ENCODE measurements at regions not wholly inside any gene's neighbourhood (a gene's known extent, or its start where the extent isn't known, plus 50 kb on each side); places are given as distances from the start of the nearest gene placed in this dataset.

DNA sequence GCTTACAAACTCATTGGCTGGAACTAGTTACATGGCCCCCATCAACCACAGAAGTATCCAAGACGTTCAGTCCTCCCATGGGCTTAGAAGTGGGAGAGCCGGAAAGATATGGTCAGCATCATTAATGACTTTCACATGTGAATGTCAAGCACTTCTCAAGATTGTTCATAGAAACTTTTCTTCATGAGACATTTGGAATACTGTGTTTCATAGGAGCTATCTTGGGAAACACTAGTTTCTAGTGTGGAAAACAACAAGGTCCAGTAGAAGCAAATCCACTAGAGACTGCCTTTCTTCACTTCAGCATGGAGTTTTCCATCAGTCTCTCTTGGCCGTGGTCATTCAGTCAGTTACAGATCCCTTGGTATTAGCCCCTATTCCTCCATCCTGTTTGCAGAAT, 160.9 kb downstream of the C11orf91 start:
- TF ChIP-seq, protein P1, sequence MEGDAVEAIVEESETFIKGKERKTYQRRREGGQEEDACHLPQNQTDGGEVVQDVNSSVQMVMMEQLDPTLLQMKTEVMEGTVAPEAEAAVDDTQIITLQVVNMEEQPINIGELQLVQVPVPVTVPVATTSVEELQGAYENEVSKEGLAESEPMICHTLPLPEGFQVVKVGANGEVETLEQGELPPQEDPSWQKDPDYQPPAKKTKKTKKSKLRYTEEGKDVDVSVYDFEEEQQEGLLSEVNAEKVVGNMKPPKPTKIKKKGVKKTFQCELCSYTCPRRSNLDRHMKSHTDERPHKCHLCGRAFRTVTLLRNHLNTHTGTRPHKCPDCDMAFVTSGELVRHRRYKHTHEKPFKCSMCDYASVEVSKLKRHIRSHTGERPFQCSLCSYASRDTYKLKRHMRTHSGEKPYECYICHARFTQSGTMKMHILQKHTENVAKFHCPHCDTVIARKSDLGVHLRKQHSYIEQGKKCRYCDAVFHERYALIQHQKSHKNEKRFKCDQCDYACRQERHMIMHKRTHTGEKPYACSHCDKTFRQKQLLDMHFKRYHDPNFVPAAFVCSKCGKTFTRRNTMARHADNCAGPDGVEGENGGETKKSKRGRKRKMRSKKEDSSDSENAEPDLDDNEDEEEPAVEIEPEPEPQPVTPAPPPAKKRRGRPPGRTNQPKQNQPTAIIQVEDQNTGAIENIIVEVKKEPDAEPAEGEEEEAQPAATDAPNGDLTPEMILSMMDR (conservative IDR thresholded peaks at IDR 0.05; ENCODE audit: low read depth, low read length), result no peak
- no peak for TF ChIP-seq EZH2 (IDR thresholded peaks at IDR 0.05; ENCODE audit: low read length, unreplicated experiment)
- TF ChIP-seq EZH2phosphoT487 (IDR thresholded peaks at IDR 0.05; ENCODE audit: borderline replicate concordance, low read length), result no peak

All from PC-3 (cell line).